HG02610 (cell line): ENCODE measurements at regions not wholly inside any gene's neighbourhood (a gene's known extent, or its start where the extent isn't known, plus 50 kb on each side); places are given as distances from the start of the nearest gene placed in this dataset.
"Not testable (repeated sequence)": the region's sequence is repeated elsewhere in the genome, so short reads cannot be mapped to it uniquely, and the experiment has no call there.

ENCODE experiments used
- ATAC-seq: cut with Tn5 transposase; IDR thresholded peaks from one replicate; pipeline ENCODE4 v1.9.1; 2021; ENCODE audit warnings: mild to moderate bottlenecking, moderate library complexity; ENCODE audit not compliant: unreplicated experiment

GRCh38 chr9:100639854-100640253 is 62.0 kb downstream of the CAVIN4 start:
- ATAC-seq, result no peak

- ATAC-seq, result no peak
Observed at GRCh38 chr9:100640447-100641050, 62.7 kb downstream of the CAVIN4 start.

- no peak for ATAC-seq
Observed at GRCh38 chr9:100641166-100641565, 63.3 kb downstream of the CAVIN4 start.

GRCh38 chr9:100652850-100653249 is 75.0 kb downstream of the CAVIN4 start:
- ATAC-seq, result no peak

GRCh38 chr9:100653643-100654334 is 75.9 kb downstream of the CAVIN4 start:
- ATAC-seq, result no peak

- ATAC-seq, result not testable (repeated sequence)
Observed at GRCh38 chr9:100656851-100657250, 79.0 kb downstream of the CAVIN4 start.

- ATAC-seq, result no peak
Observed at GRCh38 chr9:100661668-100662067, 83.8 kb downstream of the CAVIN4 start.

GRCh38 chr9:100662122-100662521 is 84.2 kb downstream of the CAVIN4 start:
- no peak for ATAC-seq

- no peak for ATAC-seq
Observed at GRCh38 chr9:100667448-100667847, 89.6 kb downstream of the CAVIN4 start.

- ATAC-seq, result no peak
Observed at GRCh38 chr9:100668024-100668423, 90.1 kb downstream of the CAVIN4 start.

- no peak for ATAC-seq
Observed at GRCh38 chr9:100669968-100670367, 92.1 kb downstream of the CAVIN4 start.

GRCh38 chr9:100670719-100671118 is 92.8 kb downstream of the CAVIN4 start:
- ATAC-seq, result peak; percentile 43

GRCh38 chr9:100671898-100672297 is 94.0 kb downstream of the CAVIN4 start:
- ATAC-seq, result no peak

GRCh38 chr9:100673249-100673648 is 95.4 kb downstream of the CAVIN4 start:
- no peak for ATAC-seq

GRCh38 chr9:100674419-100675122 is 96.7 kb downstream of the CAVIN4 start:
- no peak for ATAC-seq

- no peak for ATAC-seq
Observed at GRCh38 chr9:100679834-100680233, 102.0 kb downstream of the CAVIN4 start.

- ATAC-seq, result no peak
Observed at GRCh38 chr9:100686420-100686819, 108.5 kb downstream of the CAVIN4 start.

GRCh38 chr9:100689635-100690034 is 111.8 kb downstream of the CAVIN4 start:
- ATAC-seq, result peak; percentile 83

GRCh38 chr9:100690438-100690837 is 112.6 kb downstream of the CAVIN4 start:
- no peak for ATAC-seq

- ATAC-seq, result no peak
Observed at GRCh38 chr9:100697339-100697738, 119.5 kb downstream of the CAVIN4 start.

- ATAC-seq, result no peak
Observed at GRCh38 chr9:100698945-100699344, 121.1 kb downstream of the CAVIN4 start.

- ATAC-seq, result no peak
Observed at GRCh38 chr9:100699668-100700067, 121.8 kb downstream of the CAVIN4 start.
